H1 (cell line): ENCODE measurements at regions not wholly inside any gene's neighbourhood (a gene's known extent, or its start where the extent isn't known, plus 50 kb on each side); places are given as distances from the start of the nearest gene placed in this dataset.

Experiments used
- CTCF ChIA-PET: fragments of 300-600 bp; sonication (Branson Sonifier 250); formaldehyde crosslinking; loops from one replicate; lab custom pipeline; 2021; ENCODE audit not compliant: partially characterized antibody; lab: Charles Lee
- POLR2A ChIA-PET: fragments of 300-600 bp; sonication (Branson Sonifier 250); formaldehyde crosslinking; loops from one replicate; lab custom pipeline; 2021; ENCODE audit warnings: inconsistent platforms; ENCODE audit not compliant: partially characterized antibody; lab: Charles Lee
- DNase-seq, 2 experiments: peaks; one replicate each; pipeline versions ENCODE4 v3.0.0 to v3.0.0-alpha.2; 2010 to 2022; ENCODE audit warnings: low spot score in 2 of 2, low read depth in 1 of 2, mixed read lengths in 1 of 2
- FAIRE-seq: peaks from 2 replicates; lab custom pipeline; 2011; peaks lifted over from hg19 to GRCh38; lab: Jason Lieb, UNC
- H2AFZ ChIP-seq: 2 replicates; pipeline ENCODE4 v1.8.1; 2012; ENCODE audit warnings: low read length, inconsistent platforms
- H2AK5ac ChIP-seq: 2 replicates; pipeline ENCODE4 v1.6.1; 2013; ENCODE audit warnings: low read depth, low read length
- H2BK120ac ChIP-seq: replicated peaks from 2 replicates; pipeline ENCODE3; 2013; ENCODE audit warnings: low read depth, low read length, inconsistent platforms
- H2BK12ac ChIP-seq: 2 replicates; pipeline ENCODE4 v1.6.1; 2013; ENCODE audit warnings: low read depth, low read length
- H2BK15ac ChIP-seq: 2 replicates; pipeline ENCODE4 v1.6.1; 2013; ENCODE audit warnings: low read length
- H2BK20ac ChIP-seq: 2 replicates; pipeline ENCODE4 v1.6.1; 2013; ENCODE audit warnings: low read length
- H2BK5ac ChIP-seq: 2 replicates; pipeline ENCODE4 v1.6.1; 2013; ENCODE audit warnings: low read depth, low read length
- H3K14ac ChIP-seq: 2 replicates; pipeline ENCODE4 v1.6.1; 2013; ENCODE audit warnings: inconsistent platforms; ENCODE audit not compliant: insufficient read length
- H3K18ac ChIP-seq: 2 replicates; pipeline ENCODE4 v1.6.1; 2013; ENCODE audit warnings: low read length; ENCODE audit errors: extremely low read depth
- H3K23ac ChIP-seq: 2 replicates; pipeline ENCODE4 v1.6.1; 2013; ENCODE audit warnings: inconsistent platforms; ENCODE audit not compliant: insufficient read length
- H3K23me2 ChIP-seq: 2 replicates; pipeline ENCODE4 v1.6.1; 2013; ENCODE audit warnings: low read depth, low read length
- H3K27ac ChIP-seq: 2 replicates; pipeline ENCODE4 v1.6.1; 2011; ENCODE audit warnings: low read depth, low read length, inconsistent platforms
- H3K27me3 ChIP-seq, 4 experiments: replicated peaks in 1 of 4; 1 replicate in 1 of 4; 2 replicates in 3 of 4; pipeline versions ENCODE4 v1.6.1 to v1.8.1; 2011 to 2013; ENCODE audit warnings: low read length in 3 of 4, mild to moderate bottlenecking in 3 of 4, inconsistent platforms in 2 of 4, mixed read lengths in 2 of 4, moderate library complexity in 1 of 4; ENCODE audit not compliant: control insufficient read depth in 3 of 4, insufficient read depth in 3 of 4; ENCODE audit errors: extremely low read depth in 1 of 4
- H3K36me3 ChIP-seq, 4 experiments: 2 replicates each; pipeline versions ENCODE4 v1.6.1 to v1.8.1; 2011 to 2013; ENCODE audit warnings: mild to moderate bottlenecking in 4 of 4, low read length in 3 of 4, moderate library complexity in 2 of 4, control low read depth in 1 of 4, inconsistent platforms in 1 of 4; ENCODE audit not compliant: insufficient read depth in 4 of 4, control insufficient read depth in 2 of 4
- H3K4ac ChIP-seq: replicated peaks from 2 replicates; pipeline ENCODE3; 2013; ENCODE audit warnings: low read length, low read depth, mixed read lengths, inconsistent platforms; ENCODE audit not compliant: insufficient read length
- H3K4me1 ChIP-seq, 4 experiments: replicated peaks in 1 of 4; 1 replicate in 1 of 4; 2 replicates in 3 of 4; pipeline versions ENCODE4 v1.6.1 to v1.8.1; 2011 to 2013; ENCODE audit warnings: low read length in 3 of 4, inconsistent platforms in 2 of 4, mixed read lengths in 1 of 4; ENCODE audit not compliant: insufficient read depth in 4 of 4, control insufficient read depth in 3 of 4
- H3K4me2 ChIP-seq, 2 experiments: 2 replicates each; pipeline versions ENCODE4 v1.6.1 to v1.8.1; 2011 to 2013; ENCODE audit warnings: low read depth in 2 of 2, low read length in 2 of 2, control low read depth in 1 of 2, inconsistent platforms in 1 of 2, mild to moderate bottlenecking in 1 of 2; ENCODE audit not compliant: insufficient read depth in 1 of 2
- H3K4me3 ChIP-seq, 4 experiments: fragments of 200-600, 300-600 bp in 1 of 4; sonication (generic), shearing (Covaris generic), sonication (Bioruptor Twin) in 1 of 4; 2 replicates each; pipeline versions ENCODE4 v1.5.1 to v1.8.1; 2011 to 2016; ENCODE audit warnings: low read length in 4 of 4, low read depth in 3 of 4, control low read depth in 2 of 4, inconsistent platforms in 2 of 4, mild to moderate bottlenecking in 2 of 4, mixed read lengths in 1 of 4, moderate library complexity in 1 of 4; ENCODE audit not compliant: insufficient read depth in 2 of 4; ENCODE audit errors: extremely low read depth in 1 of 4
- H3K56ac ChIP-seq: replicated peaks from 2 replicates; pipeline ENCODE3; 2013; ENCODE audit warnings: low read depth, mild to moderate bottlenecking, mixed read lengths, low read length, inconsistent platforms; ENCODE audit not compliant: insufficient read length
- H3K79me1 ChIP-seq: 2 replicates; pipeline ENCODE4 v1.6.1; 2013; ENCODE audit warnings: low read depth, low read length, control low read depth
- H3K79me2 ChIP-seq, 2 experiments: 2 replicates each; pipeline versions ENCODE4 v1.6.1 to v1.8.1; 2012 to 2013; ENCODE audit warnings: low read length in 2 of 2, mild to moderate bottlenecking in 2 of 2, inconsistent platforms in 1 of 2; ENCODE audit not compliant: insufficient read depth in 2 of 2, control insufficient read depth in 1 of 2
- H3K9ac ChIP-seq, 4 experiments: replicated peaks in 1 of 4; 1 replicate in 1 of 4; 2 replicates in 3 of 4; pipeline versions ENCODE4 v1.6.1 to v1.8.1; 2011 to 2013; ENCODE audit warnings: low read depth in 3 of 4, low read length in 3 of 4, control low read depth in 2 of 4, mild to moderate bottlenecking in 2 of 4, moderate library complexity in 2 of 4, inconsistent platforms in 1 of 4; ENCODE audit errors: extremely low read depth in 1 of 4
- H3K9me3 ChIP-seq, 2 experiments: 2 replicates each; pipeline versions ENCODE4 v1.6.1 to v1.8.1; 2012 to 2013; ENCODE audit warnings: mild to moderate bottlenecking in 2 of 2, moderate library complexity in 2 of 2, control low read depth in 1 of 2, inconsistent platforms in 1 of 2, low read depth in 1 of 2, low read length in 1 of 2, mixed read lengths in 1 of 2; ENCODE audit not compliant: insufficient read depth in 2 of 2
- H4K20me1 ChIP-seq, 2 experiments: replicated peaks in 1 of 2; 2 replicates each; pipeline versions ENCODE3 to v1.8.1; 2011 to 2013; ENCODE audit warnings: inconsistent platforms in 2 of 2, low read length in 2 of 2, mild to moderate bottlenecking in 1 of 2; ENCODE audit not compliant: insufficient read depth in 2 of 2, control insufficient read depth in 1 of 2
- H4K5ac ChIP-seq: 2 replicates; pipeline ENCODE4 v1.6.1; 2013; ENCODE audit warnings: low read length, low read depth, mixed read lengths, inconsistent platforms; ENCODE audit not compliant: insufficient read length
- H4K8ac ChIP-seq: 2 replicates; pipeline ENCODE4 v1.8.0; 2013; ENCODE audit warnings: mild to moderate bottlenecking, moderate library complexity, low read length, inconsistent platforms; ENCODE audit not compliant: insufficient read depth; ENCODE audit errors: extremely low read depth
- H4K91ac ChIP-seq: replicated peaks from 2 replicates; pipeline ENCODE3; 2013; ENCODE audit warnings: low read length, mixed read lengths, inconsistent platforms; ENCODE audit not compliant: insufficient read length
- BCL11A ChIP-seq, 2 experiments: IDR thresholded peaks; one replicate each; pipeline ENCODE4 v1.6.1; 2011; ENCODE audit warnings: low read depth in 2 of 2, low read length in 2 of 2, mild to moderate bottlenecking in 2 of 2
- GABPA ChIP-seq: IDR thresholded peaks from 2 replicates; pipeline ENCODE4 v1.6.1; 2011; ENCODE audit warnings: mild to moderate bottlenecking, low read length, moderate library complexity, borderline replicate concordance; ENCODE audit not compliant: insufficient read depth
- HDAC6 ChIP-seq: IDR thresholded peaks from one replicate; pipeline ENCODE4 v1.7.1; 2012; ENCODE audit warnings: low read depth, mild to moderate bottlenecking, inconsistent platforms, low read length, moderate library complexity
- KDM1A ChIP-seq: fragments of 200-600, 300-600 bp; sonication (generic); IDR thresholded peaks from 2 replicates; pipeline ENCODE4 v1.7.1; 2016; ENCODE audit warnings: mild to moderate bottlenecking, low read length, borderline replicate concordance
- KDM4A ChIP-seq: IDR thresholded peaks from one replicate; pipeline ENCODE4 v1.7.1; 2012; ENCODE audit warnings: low read depth, mild to moderate bottlenecking, moderate library complexity, low read length, inconsistent platforms; ENCODE audit not compliant: severe bottlenecking
- NANOG ChIP-seq: IDR thresholded peaks from 2 replicates; pipeline ENCODE4 v1.6.1; 2011; ENCODE audit warnings: low read length, low read depth, mild to moderate bottlenecking, inconsistent platforms; ENCODE audit not compliant: insufficient read depth, poor library complexity, severe bottlenecking
- NRF1 ChIP-seq: IDR thresholded peaks from 2 replicates; pipeline ENCODE4 v1.6.1; 2011; ENCODE audit warnings: mild to moderate bottlenecking, low read depth, low read length, improper control_type of control experiment
- PHF8 ChIP-seq: fragments of 200-600 bp; sonication (generic); conservative IDR thresholded peaks from 2 replicates; pipeline ENCODE4 v1.7.1; 2012; ENCODE audit warnings: low read depth, mild to moderate bottlenecking, inconsistent platforms, low read length, moderate library complexity
- RFX5 ChIP-seq: IDR thresholded peaks from 2 replicates; pipeline ENCODE4 v1.6.1; 2011; ENCODE audit warnings: low read depth, low read length, improper control_type of control experiment, borderline replicate concordance
- SUZ12 ChIP-seq: fragments of 200-600 bp; sonication (generic); IDR thresholded peaks from 2 replicates; pipeline ENCODE4 v1.6.1; 2012; ENCODE audit warnings: mild to moderate bottlenecking, inconsistent platforms, low read length, moderate library complexity, mixed read lengths
- TAF1 ChIP-seq: IDR thresholded peaks from 2 replicates; pipeline ENCODE4 v1.6.1; 2011; ENCODE audit warnings: mild to moderate bottlenecking, low read depth, low read length
- WGBS, 2 experiments: shearing (Covaris generic) in 1 of 2; methylation state at CpG; one replicate each; pipeline versions ENCODE4 v1.1.6 to v1.1.7; 2013 to 2015; ENCODE audit warnings: low lambda C conversion rate in 2 of 2, mixed read lengths in 2 of 2, inconsistent platforms in 1 of 2, low coverage in 1 of 2, missing lambda C conversion rate in 1 of 2; ENCODE audit not compliant: insufficient replicate concordance in 2 of 2, insufficient coverage in 1 of 2, insufficient read length in 1 of 2; ENCODE audit errors: extremely low coverage in 1 of 2, missing lambda C conversion rate in 1 of 2; 5-methylcytosine and 5-hydroxymethylcytosine counted together
- TF ChIP-seq, protein P1 (sequence below), 3 experiments: IDR thresholded peaks; 1 replicate in 2 of 3; 2 replicates in 1 of 3; pipeline versions ENCODE4 v1.5.1 to v1.6.1; 2011; ENCODE audit warnings: low read length in 3 of 3, mild to moderate bottlenecking in 3 of 3, inconsistent platforms in 2 of 3, low read depth in 1 of 3, moderate library complexity in 1 of 3; ENCODE audit not compliant: insufficient read depth in 1 of 3; ENCODE audit errors: control extremely low read depth in 1 of 3

DNA sequence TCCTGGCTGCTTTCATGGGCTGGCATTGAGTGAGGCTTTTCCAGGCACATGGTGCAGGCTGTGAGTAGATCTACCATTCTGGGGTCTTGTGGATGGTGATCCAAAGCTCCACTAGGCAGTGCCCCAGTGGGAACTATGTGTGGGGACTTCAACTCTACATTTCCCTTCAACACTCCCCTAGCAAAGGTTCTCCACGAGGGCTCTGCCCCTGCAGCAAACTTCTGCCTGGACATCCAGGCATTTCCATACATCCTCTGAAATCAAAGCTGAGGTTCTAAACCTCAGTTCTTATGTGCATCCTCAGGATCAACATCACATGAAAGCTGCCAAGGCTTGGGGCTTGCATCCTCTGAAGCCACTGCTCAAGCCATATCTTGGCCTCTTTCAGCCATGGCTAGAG is 282.9 kb upstream of the ZPLD1 start:
- no peak overlapping the region for H3K4me3 ChIP-seq
- H3K9ac ChIP-seq: no peak overlapping the region
- H3K4ac ChIP-seq: no peak overlapping the region
- H3K56ac ChIP-seq: no peak overlapping the region
- no peak overlapping the region for H2BK20ac ChIP-seq
- no peaks in the 10 kb centered on the region for H3K27me3 ChIP-seq
- no peaks in the 10 kb centered on the region for H3K36me3 ChIP-seq
- H4K20me1 ChIP-seq: no peaks in the 10 kb centered on the region
- ChIA-PET POLR2A (interaction anchor here (0.6 kb wide), 1 partner anchor 10 kb away, joined by 3 read pairs; no protein-coding TSS in a partner anchor), CTCF (no interaction called here)
- no peaks in the 10 kb centered on the region for H3K4me1 ChIP-seq
- no peak overlapping the region for H3K4me2 ChIP-seq
- no peak overlapping the region for H3K27ac ChIP-seq
- WGBS, 2 experiments: 92% methylated on average over 1 of the region's 1 CpG; no CpG with 5 or more reads in 1 of the 2 experiments
- peaks cover 6 to 9% of the 10 kb centered on the region in 2 experiments for H3K9me3 ChIP-seq
- no peak overlapping the region for H3K18ac ChIP-seq
- no peak overlapping the region for H2AFZ ChIP-seq
- H3K79me1 ChIP-seq: no peaks in the 10 kb centered on the region
- H2BK5ac ChIP-seq: no peak overlapping the region
- no peak overlapping the region for H2BK120ac ChIP-seq
- no peak for FAIRE-seq
- no peak overlapping the region for H3K23ac ChIP-seq
- H2AK5ac ChIP-seq: no peak overlapping the region
- H4K91ac ChIP-seq: no peak overlapping the region
- no peak overlapping the region for H3K14ac ChIP-seq
- H2BK12ac ChIP-seq: no peak overlapping the region
- no peaks in the 10 kb centered on the region for H3K23me2 ChIP-seq
- H3K79me2 ChIP-seq: no peaks in the 10 kb centered on the region
- no peak overlapping the region for H2BK15ac ChIP-seq
- H4K5ac ChIP-seq: no peak overlapping the region
- H4K8ac ChIP-seq: no peak overlapping the region
- no peak for DNase-seq
- TF ChIP-seq PHF8: no peak
- no peak for TF ChIP-seq HDAC6
- TF ChIP-seq KDM1A: no peak
- TF ChIP-seq BCL11A (IDR thresholded peaks at IDR 0.05; ENCODE audit: low read depth in 2 of 2, low read length in 2 of 2): no peak
- no peak for TF ChIP-seq GABPA
- TF ChIP-seq, protein P1, sequence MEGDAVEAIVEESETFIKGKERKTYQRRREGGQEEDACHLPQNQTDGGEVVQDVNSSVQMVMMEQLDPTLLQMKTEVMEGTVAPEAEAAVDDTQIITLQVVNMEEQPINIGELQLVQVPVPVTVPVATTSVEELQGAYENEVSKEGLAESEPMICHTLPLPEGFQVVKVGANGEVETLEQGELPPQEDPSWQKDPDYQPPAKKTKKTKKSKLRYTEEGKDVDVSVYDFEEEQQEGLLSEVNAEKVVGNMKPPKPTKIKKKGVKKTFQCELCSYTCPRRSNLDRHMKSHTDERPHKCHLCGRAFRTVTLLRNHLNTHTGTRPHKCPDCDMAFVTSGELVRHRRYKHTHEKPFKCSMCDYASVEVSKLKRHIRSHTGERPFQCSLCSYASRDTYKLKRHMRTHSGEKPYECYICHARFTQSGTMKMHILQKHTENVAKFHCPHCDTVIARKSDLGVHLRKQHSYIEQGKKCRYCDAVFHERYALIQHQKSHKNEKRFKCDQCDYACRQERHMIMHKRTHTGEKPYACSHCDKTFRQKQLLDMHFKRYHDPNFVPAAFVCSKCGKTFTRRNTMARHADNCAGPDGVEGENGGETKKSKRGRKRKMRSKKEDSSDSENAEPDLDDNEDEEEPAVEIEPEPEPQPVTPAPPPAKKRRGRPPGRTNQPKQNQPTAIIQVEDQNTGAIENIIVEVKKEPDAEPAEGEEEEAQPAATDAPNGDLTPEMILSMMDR (IDR thresholded peaks at IDR 0.05; ENCODE audit: control extremely low read depth in 1 of 3, insufficient read depth in 1 of 3, low read depth in 1 of 3, low read length in 3 of 3): no peak
- TF ChIP-seq NANOG: no peak
- no peak for TF ChIP-seq NRF1
- TF ChIP-seq RFX5: no peak
- TF ChIP-seq SUZ12: no peak
- TF ChIP-seq KDM4A: no peak
- no peak for TF ChIP-seq TAF1
